Osteocyte (in vitro differentiated cells): ENCODE measurements at regions not wholly inside any gene's neighbourhood (a gene's known extent, or its start where the extent isn't known, plus 50 kb on each side); places are given as distances from the start of the nearest gene placed in this dataset.

Source experiments
- DNase-seq: peaks from one replicate; pipeline ENCODE4 v3.0.0; 2021; ENCODE audit warnings: mixed read lengths; ENCODE audit not compliant: unreplicated experiment; ENCODE audit errors: extremely low spot score
- H3K27ac Mint-ChIP-seq: one replicate; pipeline ENCODE4 v1.8.0; 2021; ENCODE audit warnings: mild to moderate bottlenecking, mixed read lengths; ENCODE audit not compliant: unreplicated experiment
- H3K27me3 Mint-ChIP-seq: one replicate; pipeline ENCODE4 v1.8.0; 2021; ENCODE audit warnings: mixed read lengths; ENCODE audit not compliant: unreplicated experiment
- H3K36me3 Mint-ChIP-seq: one replicate; pipeline ENCODE4 v1.8.0; 2021; ENCODE audit warnings: mixed read lengths; ENCODE audit not compliant: unreplicated experiment
- H3K4me1 Mint-ChIP-seq: one replicate; pipeline ENCODE4 v1.8.0; 2021; ENCODE audit warnings: mixed read lengths; ENCODE audit not compliant: unreplicated experiment
- H3K4me3 Mint-ChIP-seq: one replicate; pipeline ENCODE4 v1.8.0; 2021; ENCODE audit warnings: mild to moderate bottlenecking, moderate library complexity, mixed read lengths; ENCODE audit not compliant: unreplicated experiment
- H3K9me3 Mint-ChIP-seq: one replicate; pipeline ENCODE4 v1.8.0; 2021; ENCODE audit warnings: mixed read lengths; ENCODE audit not compliant: unreplicated experiment
- TF ChIP-seq, protein P1 (sequence below): fragments of 200-600 bp; sonication (generic); IDR thresholded peaks from 2 replicates; pipeline ENCODE4 v1.5.0; 2021; ENCODE audit warnings: antibody characterized with exemption, mild to moderate bottlenecking, moderate library complexity

DNA sequence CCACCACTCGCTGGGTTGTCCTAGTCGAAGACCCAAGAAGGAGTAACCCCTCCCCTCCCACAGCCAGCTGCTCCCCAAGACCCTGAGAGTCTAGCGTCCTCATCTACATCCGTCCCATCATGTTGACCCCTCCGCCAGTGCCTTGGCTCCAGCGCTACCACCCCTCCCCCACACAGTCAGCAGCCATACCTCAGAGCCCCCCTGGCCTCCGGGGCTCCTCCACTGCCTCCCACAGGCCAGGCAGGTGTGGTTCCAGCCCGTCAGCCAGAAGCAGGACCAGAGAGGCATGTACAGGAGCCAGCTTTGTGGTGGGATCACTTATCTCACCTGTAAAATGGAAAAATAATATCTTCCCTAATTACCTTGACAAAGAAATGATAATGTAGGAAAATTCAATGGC lies 51.5 kb upstream of the PHF21B start:
- H3K4me1 Mint-ChIP-seq, result peaks cover 20% of the 10 kb centered on the region
- no peak overlapping the region for H3K27ac Mint-ChIP-seq
- no peak for DNase-seq
- H3K36me3 Mint-ChIP-seq, result no peaks in the 10 kb centered on the region
- H3K9me3 Mint-ChIP-seq, result no peaks in the 10 kb centered on the region
- H3K4me3 Mint-ChIP-seq, result no peak overlapping the region
- TF ChIP-seq, protein P1, sequence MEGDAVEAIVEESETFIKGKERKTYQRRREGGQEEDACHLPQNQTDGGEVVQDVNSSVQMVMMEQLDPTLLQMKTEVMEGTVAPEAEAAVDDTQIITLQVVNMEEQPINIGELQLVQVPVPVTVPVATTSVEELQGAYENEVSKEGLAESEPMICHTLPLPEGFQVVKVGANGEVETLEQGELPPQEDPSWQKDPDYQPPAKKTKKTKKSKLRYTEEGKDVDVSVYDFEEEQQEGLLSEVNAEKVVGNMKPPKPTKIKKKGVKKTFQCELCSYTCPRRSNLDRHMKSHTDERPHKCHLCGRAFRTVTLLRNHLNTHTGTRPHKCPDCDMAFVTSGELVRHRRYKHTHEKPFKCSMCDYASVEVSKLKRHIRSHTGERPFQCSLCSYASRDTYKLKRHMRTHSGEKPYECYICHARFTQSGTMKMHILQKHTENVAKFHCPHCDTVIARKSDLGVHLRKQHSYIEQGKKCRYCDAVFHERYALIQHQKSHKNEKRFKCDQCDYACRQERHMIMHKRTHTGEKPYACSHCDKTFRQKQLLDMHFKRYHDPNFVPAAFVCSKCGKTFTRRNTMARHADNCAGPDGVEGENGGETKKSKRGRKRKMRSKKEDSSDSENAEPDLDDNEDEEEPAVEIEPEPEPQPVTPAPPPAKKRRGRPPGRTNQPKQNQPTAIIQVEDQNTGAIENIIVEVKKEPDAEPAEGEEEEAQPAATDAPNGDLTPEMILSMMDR, result no peak
- no peaks in the 10 kb centered on the region for H3K27me3 Mint-ChIP-seq

DNA sequence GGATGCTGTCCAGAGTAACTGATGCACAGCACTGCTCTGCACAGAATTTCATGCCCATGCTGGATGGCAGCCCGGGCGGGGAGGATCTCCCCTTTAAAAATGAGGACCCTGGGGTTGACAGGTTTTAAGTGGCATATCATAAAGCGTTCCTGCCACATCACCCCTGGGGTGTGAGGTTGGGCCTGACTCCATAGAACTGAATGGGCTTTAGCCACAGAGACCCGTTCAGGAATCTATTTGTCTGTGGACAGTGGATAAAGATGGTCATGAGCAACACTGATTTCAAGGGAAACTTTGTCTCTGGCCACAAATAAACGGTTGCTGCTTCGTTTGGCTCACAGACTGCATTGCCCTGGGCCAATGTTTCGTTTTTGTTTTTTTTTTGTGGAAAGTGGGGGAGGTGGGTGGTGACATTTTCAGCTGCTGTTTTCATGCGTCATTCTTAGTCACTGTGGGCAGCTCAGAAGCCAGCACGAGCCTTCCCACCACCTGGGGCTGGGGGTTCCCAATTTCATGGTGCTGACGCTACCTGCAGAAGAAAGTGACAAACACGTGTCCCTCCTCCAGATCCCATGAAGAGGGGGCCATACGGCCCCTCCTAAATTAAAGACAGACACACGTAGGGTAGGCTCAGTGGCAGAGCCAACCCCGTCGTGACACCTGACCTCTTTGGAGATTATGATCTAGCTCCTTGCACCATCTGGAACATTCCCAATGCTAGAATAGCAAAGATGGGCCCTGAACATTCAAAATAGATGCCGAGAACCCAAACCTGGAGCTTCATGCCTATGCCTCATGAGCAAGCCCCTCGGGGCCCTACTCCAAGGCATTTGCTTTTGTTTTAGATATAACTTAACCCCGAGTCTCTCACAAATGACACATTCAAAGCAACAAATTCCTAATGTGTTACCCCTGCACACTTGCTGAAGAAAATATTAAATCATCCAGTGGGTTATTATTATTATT lies 54.8 kb upstream of the PHF21B start:
- no peaks in the 10 kb centered on the region for H3K36me3 Mint-ChIP-seq
- H3K27me3 Mint-ChIP-seq, result no peaks in the 10 kb centered on the region
- H3K9me3 Mint-ChIP-seq, result peaks cover 12% of the 10 kb centered on the region
- DNase-seq, result no peak
- H3K4me1 Mint-ChIP-seq, result peaks cover 15% of the 10 kb centered on the region
- H3K27ac Mint-ChIP-seq, result peak overlapping the region; percentile 38
- TF ChIP-seq, protein P1, result no peak
- H3K4me3 Mint-ChIP-seq, result no peak overlapping the region

DNA sequence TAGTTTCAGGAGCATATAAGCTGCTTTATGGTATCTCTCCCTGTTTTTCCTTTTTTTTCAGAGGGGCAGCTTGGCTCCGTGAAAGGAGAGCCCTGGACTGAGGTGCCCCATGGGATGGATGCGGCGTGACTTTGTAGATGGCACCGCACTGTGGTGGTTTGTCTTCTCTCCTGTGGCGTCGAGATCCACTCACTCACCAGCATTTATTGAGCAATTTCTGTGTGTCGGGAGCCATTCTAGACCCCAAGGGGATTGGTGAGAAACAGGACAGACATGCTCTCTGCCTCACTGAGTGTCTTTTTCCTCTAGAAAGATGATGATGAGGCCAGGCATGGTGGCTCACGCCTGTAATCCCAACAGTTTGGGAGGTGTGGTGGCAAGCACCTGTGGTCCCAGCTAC lies 55.9 kb upstream of the PHF21B start:
- Mint-ChIP-seq H3K27ac (no peak overlapping the region), H3K4me1 (peaks cover 15% of the 10 kb centered on the region), H3K36me3 (no peaks in the 10 kb centered on the region), H3K9me3 (peaks cover 12% of the 10 kb centered on the region), H3K4me3 (no peak overlapping the region), H3K27me3 (no peaks in the 10 kb centered on the region)
- DNase-seq, result no peak
- TF ChIP-seq, protein P1, result no peak

DNA sequence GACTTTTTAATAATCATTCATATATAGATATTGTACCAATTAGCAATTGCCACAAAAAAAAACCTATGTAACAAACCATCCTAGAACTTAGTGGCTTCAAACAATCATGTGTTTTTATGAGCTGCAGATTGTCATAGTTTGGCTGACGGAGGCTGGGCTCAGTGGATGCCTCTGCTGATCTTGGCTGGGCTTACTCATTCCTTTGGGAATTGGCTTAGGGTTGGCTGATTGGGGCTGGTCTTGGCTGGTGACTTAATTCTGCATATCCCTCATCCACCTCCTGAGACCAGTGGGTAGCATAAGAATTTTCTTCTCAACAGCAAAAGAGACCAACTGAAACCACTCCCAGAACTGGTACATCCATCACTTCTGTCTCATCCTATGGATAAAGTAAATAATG lies 57.9 kb upstream of the PHF21B start:
- no peak for DNase-seq
- Mint-ChIP-seq H3K27ac (no peak overlapping the region), H3K27me3 (peaks cover 14% of the 10 kb centered on the region), H3K9me3 (peaks cover 12% of the 10 kb centered on the region), H3K4me3 (no peak overlapping the region), H3K36me3 (no peaks in the 10 kb centered on the region), H3K4me1 (peaks cover 22% of the 10 kb centered on the region)
- TF ChIP-seq, protein P1, result no peak

DNA sequence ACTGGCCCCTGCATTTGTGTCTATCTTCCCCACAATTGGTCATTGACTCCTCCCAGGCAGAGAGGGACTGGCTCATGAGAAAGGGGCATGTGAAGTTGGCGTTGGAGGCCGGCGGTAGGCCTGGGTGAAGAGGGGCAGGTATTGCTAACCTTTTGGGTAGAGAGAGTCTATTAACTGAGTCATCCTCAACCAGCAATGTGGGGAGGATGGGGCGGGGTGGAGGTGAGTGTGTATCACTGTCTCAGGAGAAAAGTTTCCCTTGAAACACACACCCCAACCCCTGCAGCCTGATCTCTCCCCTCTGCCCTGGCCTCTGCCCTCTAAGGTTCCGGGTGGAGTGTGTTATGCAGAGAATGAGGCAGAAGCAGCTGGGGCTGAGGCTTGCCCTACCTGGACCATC lies 60.1 kb upstream of the PHF21B start:
- Mint-ChIP-seq H3K4me1 (peaks cover 9% of the 10 kb centered on the region), H3K27me3 (peaks cover 20% of the 10 kb centered on the region), H3K9me3 (peaks cover 12% of the 10 kb centered on the region), H3K4me3 (no peak overlapping the region), H3K36me3 (no peaks in the 10 kb centered on the region), H3K27ac (no peak overlapping the region)
- TF ChIP-seq, protein P1, result no peak
- no peak for DNase-seq
